HUES64 (cell line): ENCODE measurements at regions not wholly inside any gene's neighbourhood (a gene's known extent, or its start where the extent isn't known, plus 50 kb on each side); places are given as distances from the start of the nearest gene placed in this dataset.

Experiments
- H3K27ac ChIP-seq: 2 replicates; pipeline ENCODE4 v1.7.0; 2013; ENCODE audit warnings: low read depth, low read length, inconsistent platforms
- H3K27me3 ChIP-seq: 2 replicates; pipeline ENCODE4 v1.6.1; 2013; ENCODE audit warnings: mild to moderate bottlenecking, low read length; ENCODE audit not compliant: insufficient read depth
- H3K36me3 ChIP-seq: 2 replicates; pipeline ENCODE4 v1.6.1; 2013; ENCODE audit warnings: mild to moderate bottlenecking, low read length; ENCODE audit not compliant: insufficient read depth
- H3K4me1 ChIP-seq: 2 replicates; pipeline ENCODE4 v1.6.1; 2013; ENCODE audit warnings: mild to moderate bottlenecking, low read length, moderate library complexity; ENCODE audit not compliant: insufficient read depth
- H3K4me3 ChIP-seq: 2 replicates; pipeline ENCODE4 v1.5.1; 2013; ENCODE audit warnings: mild to moderate bottlenecking, low read length, moderate library complexity
- H3K9ac ChIP-seq: 2 replicates; pipeline ENCODE4 v1.6.1; 2013; ENCODE audit warnings: mild to moderate bottlenecking, low read depth, low read length
- H3K9me3 ChIP-seq: 2 replicates; pipeline ENCODE4 v1.6.1; 2013; ENCODE audit warnings: low read depth, low read length; ENCODE audit not compliant: insufficient read depth
- WGBS: fragments of 150-250, 120-280 bp; methylation state at CpG from one replicate; pipeline ENCODE4 v1.1.7; 2013; ENCODE audit warnings: missing lambda C conversion rate; 5-methylcytosine and 5-hydroxymethylcytosine counted together

DNA sequence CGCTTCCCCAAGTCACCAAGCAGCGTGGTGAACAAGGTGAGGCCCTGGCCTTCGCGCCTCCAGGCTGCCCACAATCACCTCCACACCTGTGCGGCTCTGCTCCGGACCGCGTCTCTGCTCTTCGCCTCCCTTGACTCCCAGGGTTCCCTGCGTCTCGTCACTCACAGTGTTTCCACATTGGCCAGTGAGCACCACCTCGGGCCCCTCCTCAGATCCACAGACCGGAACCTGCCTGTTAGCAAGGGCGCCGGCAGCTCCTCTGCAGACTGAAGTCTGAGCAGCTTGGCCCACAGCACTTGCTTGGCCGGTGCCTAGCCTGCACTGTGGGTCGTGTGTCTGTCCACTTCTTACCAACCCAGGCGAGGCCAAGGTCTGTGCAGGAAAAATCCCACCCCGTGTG is 155.3 kb upstream of the ALKAL2 start:
- Histone ChIP-seq H3K27me3 (no peaks in the 10 kb centered on the region), H3K4me3 (no peak overlapping the region), H3K9ac (no peak overlapping the region), H3K36me3 (no peaks in the 10 kb centered on the region), H3K27ac (no peak overlapping the region), H3K4me1 (no peaks in the 10 kb centered on the region), H3K9me3 (no peaks in the 10 kb centered on the region)
- WGBS: 95% methylated on average over 19 of the region's 19 CpGs

DNA sequence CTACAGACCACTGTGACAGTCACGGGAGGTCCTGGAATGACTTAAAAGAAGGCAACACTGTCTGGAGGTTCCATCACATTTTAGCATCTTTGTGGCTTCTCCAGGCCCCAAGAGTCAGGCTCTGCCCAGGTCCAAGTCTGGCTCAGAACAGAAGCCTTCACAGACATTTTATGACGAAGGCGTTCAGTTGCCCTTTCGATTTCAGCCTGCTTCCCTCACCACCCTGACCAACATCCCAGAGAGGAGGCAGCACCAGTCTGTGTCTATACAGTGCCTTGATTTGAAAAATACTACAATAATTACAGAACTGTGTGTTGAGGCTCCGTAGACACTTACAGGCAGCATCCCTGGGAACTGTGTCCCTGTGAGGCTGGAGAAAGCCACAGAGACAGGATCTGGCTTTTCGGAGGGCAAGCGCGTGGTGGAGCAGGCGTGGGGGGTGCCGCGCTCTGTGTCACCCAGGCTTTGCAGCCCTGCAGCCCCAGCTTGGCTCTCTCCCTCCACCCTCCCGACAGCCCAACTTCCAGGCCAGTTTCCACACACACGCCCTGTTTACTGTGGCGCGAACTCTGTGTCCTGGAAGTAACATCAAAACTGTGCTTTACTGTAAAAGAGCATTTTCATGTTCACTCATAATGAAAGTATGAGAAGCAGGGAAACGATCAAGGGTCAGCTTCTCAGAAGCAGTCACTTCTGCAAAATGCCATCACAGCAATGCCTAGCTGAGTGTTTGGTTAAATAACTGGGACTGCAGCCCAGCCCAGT is 153.5 kb upstream of the ALKAL2 start:
- no peak overlapping the region for H3K4me3 ChIP-seq
- WGBS: 96% methylated on average over 16 of the region's 16 CpGs
- H3K9ac ChIP-seq: no peak overlapping the region
- H3K9me3 ChIP-seq: no peaks in the 10 kb centered on the region
- H3K27me3 ChIP-seq: no peaks in the 10 kb centered on the region
- H3K36me3 ChIP-seq: no peaks in the 10 kb centered on the region
- no peaks in the 10 kb centered on the region for H3K4me1 ChIP-seq
- H3K27ac ChIP-seq: no peak overlapping the region

DNA sequence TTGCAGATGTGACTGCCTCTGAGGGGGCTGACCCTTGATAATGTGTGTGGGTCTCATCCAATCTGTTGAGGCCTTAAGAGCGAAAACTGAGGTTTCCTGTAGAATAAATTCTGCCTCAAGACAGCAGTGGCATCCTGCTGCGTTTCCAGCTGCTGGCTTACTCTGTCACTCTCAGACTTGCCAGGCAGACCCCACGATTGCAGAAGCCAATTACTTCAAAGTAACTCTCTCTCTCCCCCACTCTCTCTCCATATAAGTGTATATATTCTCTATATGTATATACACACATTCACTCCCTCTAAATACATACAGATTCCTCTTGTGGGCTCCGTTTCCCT is 152.5 kb upstream of the ALKAL2 start:
- no peaks in the 10 kb centered on the region for H3K27me3 ChIP-seq
- WGBS: 91% methylated on average over 4 of the region's 4 CpGs
- H3K9ac ChIP-seq: no peak overlapping the region
- no peaks in the 10 kb centered on the region for H3K4me1 ChIP-seq
- no peak overlapping the region for H3K4me3 ChIP-seq
- H3K27ac ChIP-seq: no peak overlapping the region
- H3K36me3 ChIP-seq: no peaks in the 10 kb centered on the region
- H3K9me3 ChIP-seq: no peaks in the 10 kb centered on the region

DNA sequence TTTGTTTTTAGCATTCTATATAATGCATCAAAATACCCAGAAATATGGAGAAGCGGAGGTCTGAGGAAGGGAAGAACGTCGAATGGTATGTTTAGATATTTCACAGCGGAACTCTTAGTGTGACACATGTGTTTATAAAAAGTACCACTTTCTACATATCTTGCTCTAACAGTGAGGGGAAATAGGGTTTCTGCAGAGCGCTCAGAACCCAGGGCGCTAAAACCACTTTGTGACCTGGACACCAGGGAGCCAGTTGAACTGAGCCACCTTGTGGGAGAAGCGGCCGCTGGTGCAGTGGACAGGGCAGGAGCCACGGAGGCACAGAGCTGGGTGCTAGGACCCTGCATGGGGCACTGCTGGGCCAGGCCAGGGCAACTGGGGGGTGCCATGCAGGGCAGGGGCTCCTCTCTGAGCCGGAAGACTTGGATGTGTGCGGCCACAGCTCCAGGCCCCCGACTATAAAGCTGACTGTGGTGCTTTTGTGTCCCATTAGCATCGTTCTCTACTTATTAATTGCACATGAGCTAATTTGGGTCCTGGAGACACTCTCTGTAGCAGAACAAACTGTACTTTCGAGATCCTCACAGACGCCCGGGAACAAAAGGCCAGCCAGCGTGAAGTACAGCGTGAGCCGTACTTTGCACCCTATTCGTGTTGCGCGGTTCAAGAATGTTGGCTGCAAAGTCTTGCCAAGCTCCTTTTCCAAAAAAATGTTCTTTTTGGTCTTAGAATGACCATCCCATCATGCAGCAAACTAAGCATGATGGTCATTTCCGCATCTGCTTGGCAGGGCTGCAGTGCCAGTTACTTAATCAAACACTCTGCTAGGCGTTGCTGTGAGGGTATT is 151.9 kb upstream of the ALKAL2 start:
- Histone ChIP-seq H3K4me3 (no peak overlapping the region), H3K27ac (no peak overlapping the region), H3K9me3 (no peaks in the 10 kb centered on the region), H3K27me3 (no peaks in the 10 kb centered on the region), H3K4me1 (no peaks in the 10 kb centered on the region), H3K36me3 (no peaks in the 10 kb centered on the region), H3K9ac (no peak overlapping the region)
- 95% methylated on average over 20 of the region's 24 CpGs for WGBS

DNA sequence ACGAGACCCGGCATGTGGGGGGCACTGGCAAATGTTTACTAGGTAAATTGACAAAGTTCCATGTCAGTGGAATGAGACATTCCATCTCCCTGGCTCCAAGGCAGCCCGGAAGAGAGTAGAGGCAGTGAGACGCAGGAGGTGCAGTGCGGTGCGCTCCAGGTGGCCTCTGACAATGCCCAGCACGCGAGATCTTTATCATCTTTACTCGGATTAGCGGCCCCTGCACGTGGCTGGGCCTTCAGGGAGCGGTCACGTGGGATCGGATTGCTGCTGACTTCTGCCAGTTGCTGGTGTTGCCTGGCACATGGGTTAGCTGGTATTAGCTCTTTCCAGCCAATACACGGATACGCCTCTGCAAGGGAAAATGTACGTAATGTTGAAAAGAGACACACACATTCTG is 151.2 kb upstream of the ALKAL2 start:
- Histone ChIP-seq H3K36me3 (no peaks in the 10 kb centered on the region), H3K4me3 (no peak overlapping the region), H3K4me1 (peaks cover 5% of the 10 kb centered on the region; the same call in 1 of the 2 replicates), H3K27ac (no peak overlapping the region), H3K9ac (no peak overlapping the region), H3K9me3 (no peaks in the 10 kb centered on the region), H3K27me3 (no peaks in the 10 kb centered on the region)
- WGBS: 91% methylated on average over 17 of the region's 17 CpGs

DNA sequence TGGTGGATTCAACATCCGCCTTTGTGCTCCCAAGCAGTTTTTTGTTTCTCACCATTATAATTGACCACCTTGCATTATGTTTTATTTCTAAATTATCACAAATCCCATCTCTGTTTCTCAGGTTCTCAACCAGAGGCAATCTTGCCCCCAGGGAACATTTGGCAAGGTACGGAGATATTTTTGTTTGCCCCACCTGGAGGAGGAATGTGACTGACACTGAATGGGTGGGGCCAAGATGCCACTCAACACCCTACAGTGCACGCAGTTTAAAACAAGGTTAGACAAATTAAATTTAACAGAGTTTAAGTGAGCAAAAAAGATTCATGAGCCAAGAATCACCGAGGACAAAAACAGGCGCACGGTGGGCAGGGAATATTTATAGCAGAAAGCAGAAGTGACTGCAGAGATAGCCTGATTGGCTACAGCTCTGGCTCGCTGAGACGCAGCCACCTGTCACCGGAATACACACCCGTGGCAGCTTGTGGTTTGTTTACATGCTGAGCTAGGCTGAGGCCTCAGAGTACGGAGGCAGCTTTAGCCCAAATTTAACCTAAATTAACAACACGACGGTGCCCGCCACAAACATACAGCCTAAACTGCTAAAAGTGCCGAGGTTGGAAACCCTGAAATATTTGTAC is 150.0 kb upstream of the ALKAL2 start:
- Histone ChIP-seq H3K27ac (no peak overlapping the region), H3K4me3 (no peak overlapping the region), H3K36me3 (no peaks in the 10 kb centered on the region), H3K27me3 (no peaks in the 10 kb centered on the region), H3K4me1 (peaks cover 11% of the 10 kb centered on the region), H3K9me3 (no peaks in the 10 kb centered on the region), H3K9ac (no peak overlapping the region)
- 71% methylated on average over 15 of the region's 15 CpGs for WGBS

DNA sequence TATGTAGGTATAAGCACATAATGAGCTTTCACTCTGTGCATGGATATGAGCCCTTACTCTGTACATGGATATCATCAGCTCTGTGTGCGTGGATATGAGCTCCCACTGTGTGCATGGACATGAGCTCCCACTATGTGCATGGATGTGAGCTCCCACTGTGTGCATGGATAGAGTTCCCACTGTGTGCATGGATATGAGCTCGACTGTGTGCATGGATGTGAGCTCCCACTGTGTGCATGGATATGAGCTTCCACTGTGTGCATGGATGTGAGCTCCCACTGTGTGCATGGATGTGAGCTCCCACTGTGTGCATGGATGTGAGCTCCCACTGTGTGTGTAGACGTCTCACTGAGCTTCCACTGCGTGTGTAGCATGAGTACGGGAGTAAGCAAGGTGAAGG is 149.3 kb upstream of the ALKAL2 start:
- Histone ChIP-seq H3K27ac (no peak overlapping the region), H3K4me3 (no peak overlapping the region)
- WGBS: 91% methylated on average over 5 of the region's 5 CpGs

DNA sequence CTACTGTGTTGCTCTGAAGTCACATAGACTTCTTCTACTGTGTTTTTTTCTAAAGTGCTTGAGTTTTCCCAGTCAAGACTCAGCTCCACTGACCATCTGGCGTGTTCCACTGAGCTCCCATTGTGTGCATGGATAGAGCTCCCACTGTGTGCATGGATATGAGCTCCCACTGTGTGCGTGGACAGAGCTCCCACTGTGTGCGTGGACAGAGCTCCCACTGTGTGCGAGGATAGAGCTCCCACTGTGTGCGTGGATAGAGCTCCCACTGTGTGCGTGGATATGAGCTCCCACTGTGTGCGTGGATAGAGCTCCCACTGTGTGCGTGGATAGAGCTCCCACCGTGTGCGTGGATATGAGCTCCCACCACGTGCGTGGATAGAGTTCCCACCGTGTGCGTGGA is 148.3 kb upstream of the ALKAL2 start:
- Histone ChIP-seq H3K36me3 (no peaks in the 10 kb centered on the region), H3K27me3 (no peaks in the 10 kb centered on the region), H3K4me3 (no peak overlapping the region), H3K9me3 (no peaks in the 10 kb centered on the region), H3K27ac (no peak overlapping the region), H3K4me1 (peaks cover 12% of the 10 kb centered on the region), H3K9ac (no peak overlapping the region)
- 95% methylated on average over 14 of the region's 14 CpGs for WGBS

More for the DNA sequence above, 149.3 kb upstream of the ALKAL2 start:
- H3K9me3 ChIP-seq: no peaks in the 10 kb centered on the region
- H3K9ac ChIP-seq: no peak overlapping the region
- no peaks in the 10 kb centered on the region for H3K36me3 ChIP-seq
- H3K27me3 ChIP-seq: no peaks in the 10 kb centered on the region
- H3K4me1 ChIP-seq: peaks cover 12% of the 10 kb centered on the region

DNA sequence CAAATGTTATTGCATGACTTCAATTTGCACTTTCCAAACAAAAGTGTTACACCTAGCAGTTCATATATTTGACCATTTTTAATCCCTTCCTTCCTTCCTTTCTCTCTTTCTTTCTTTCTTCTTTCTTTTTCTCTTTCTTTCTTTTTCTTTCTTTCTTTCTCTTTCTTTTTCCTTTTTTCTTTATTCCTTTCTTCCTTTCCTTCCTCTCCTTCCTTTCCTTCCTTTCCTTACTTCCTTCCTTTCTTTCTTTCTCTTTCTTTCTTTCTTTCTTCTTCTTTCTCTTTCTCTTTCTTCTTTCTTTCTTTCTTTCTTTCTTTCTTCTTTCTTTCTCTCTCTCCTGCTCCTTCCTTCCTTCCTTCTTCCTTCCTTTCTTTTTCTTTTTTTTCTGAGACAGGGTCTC is 146.7 kb upstream of the ALKAL2 start:
- no peak overlapping the region for H3K9ac ChIP-seq
- no peaks in the 10 kb centered on the region for H3K9me3 ChIP-seq
- no peaks in the 10 kb centered on the region for H3K36me3 ChIP-seq
- H3K27ac ChIP-seq: no peak overlapping the region
- no peak overlapping the region for H3K4me3 ChIP-seq
- H3K27me3 ChIP-seq: no peaks in the 10 kb centered on the region
- peaks cover 12% of the 10 kb centered on the region for H3K4me1 ChIP-seq

DNA sequence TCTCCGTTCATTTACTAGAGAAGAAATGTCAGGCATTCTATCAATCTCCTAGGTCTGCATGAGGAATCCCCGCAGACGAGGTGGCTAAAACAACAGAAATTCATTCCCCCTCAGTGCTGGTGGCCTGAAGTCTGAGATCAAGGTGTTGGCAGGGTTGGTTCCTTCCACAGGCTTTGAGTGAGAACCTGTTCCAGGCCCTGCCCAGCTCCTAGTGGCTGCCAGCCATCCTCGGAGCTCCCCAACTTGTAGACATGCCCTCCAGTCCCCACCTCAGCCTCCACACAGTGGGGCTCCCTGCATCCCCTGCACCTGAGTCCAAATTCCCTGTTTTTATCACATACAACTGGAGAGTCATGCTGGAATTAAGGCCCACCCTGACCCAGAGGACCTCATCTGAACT is 145.3 kb upstream of the ALKAL2 start:
- Histone ChIP-seq H3K4me3 (no peak overlapping the region), H3K27me3 (no peaks in the 10 kb centered on the region), H3K27ac (no peak overlapping the region), H3K9me3 (no peaks in the 10 kb centered on the region), H3K36me3 (no peaks in the 10 kb centered on the region), H3K9ac (no peak overlapping the region), H3K4me1 (peaks cover 12% of the 10 kb centered on the region)
- WGBS: 85% methylated on average over 4 of the region's 4 CpGs

DNA sequence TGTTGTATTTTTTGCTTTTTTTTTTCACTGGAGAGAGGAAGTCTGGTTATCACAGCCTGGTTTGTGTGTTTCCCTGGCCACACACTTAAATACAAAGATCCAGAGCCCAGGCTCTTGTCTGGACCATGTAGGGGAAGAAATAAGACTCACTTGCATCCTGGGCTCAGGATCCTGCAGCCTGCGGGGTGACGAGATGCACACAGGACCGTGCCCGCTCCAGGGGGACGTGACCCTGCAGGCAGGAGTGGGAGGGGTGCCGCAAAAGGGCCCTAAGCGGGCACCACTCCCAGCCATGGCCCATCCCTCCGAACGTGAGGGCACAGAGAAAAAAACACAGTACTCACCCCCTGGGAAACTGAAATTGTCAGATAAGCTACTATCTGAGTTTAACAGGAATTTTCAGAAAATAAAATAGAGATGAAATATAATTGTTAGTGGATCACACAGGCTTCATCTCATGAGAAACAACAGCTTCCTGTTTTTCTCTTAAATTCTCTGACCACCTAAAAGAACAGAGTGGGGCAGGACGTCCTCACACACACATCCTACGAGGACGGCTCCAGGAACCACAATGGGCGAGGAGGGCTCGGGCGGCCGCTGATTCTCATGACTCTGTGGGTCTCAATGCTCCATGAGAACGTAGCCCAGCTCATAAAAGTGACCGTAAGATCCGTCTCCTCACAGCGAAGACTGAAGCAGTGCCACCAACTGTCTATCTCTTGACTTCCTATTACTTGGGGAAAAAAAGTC is 142.6 kb upstream of the ALKAL2 start:
- no peaks in the 10 kb centered on the region for H3K36me3 ChIP-seq
- no peak overlapping the region for H3K9ac ChIP-seq
- WGBS: 95% methylated on average over 20 of the region's 20 CpGs
- no peak overlapping the region for H3K27ac ChIP-seq
- no peaks in the 10 kb centered on the region for H3K9me3 ChIP-seq
- no peaks in the 10 kb centered on the region for H3K27me3 ChIP-seq
- H3K4me3 ChIP-seq: no peak overlapping the region
- H3K4me1 ChIP-seq: peaks cover 12% of the 10 kb centered on the region
